ENCODE measurements at regions not wholly inside any gene's neighbourhood (a gene's known extent, or its start where the extent isn't known, plus 50 kb on each side); places are given as distances from the start of the nearest gene placed in this dataset.

GRCh38 chr9:99491408-99492158 lies 269.5 kb downstream of the SEC61B start:
- H3K18ac ChIP-seq (ENCODE audit: extremely low read depth, low read length) = no peak overlapping the region
- H3K14ac ChIP-seq (ENCODE audit: insufficient read length) = no peak overlapping the region
- H3K4me2 ChIP-seq (ENCODE audit: insufficient read depth in 1 of 2, low read depth in 2 of 2, low read length in 2 of 2) = no peak overlapping the region
- H2BK20ac ChIP-seq (ENCODE audit: low read length) = no peak overlapping the region
- no peaks in the 10 kb centered on the region for H3K23me2 ChIP-seq (ENCODE audit: low read depth, low read length)
- FAIRE-seq (no peak), DNase-seq (ENCODE audit: low read depth in 1 of 2, low spot score in 2 of 2) (no peak)
- H3K9ac ChIP-seq (replicated peaks in 1 of 4; ENCODE audit: extremely low read depth in 1 of 4, low read depth in 3 of 4, low read length in 3 of 4) = no peak overlapping the region
- ChIA-PET POLR2A (ENCODE audit: partially characterized antibody) (no interaction called here), CTCF (ENCODE audit: partially characterized antibody) (interaction anchor here (1.2 kb wide), 1 partner anchor 241 kb away, joined by 3 read pairs; no protein-coding TSS in a partner anchor)
- no peak overlapping the region for H2AFZ ChIP-seq (ENCODE audit: low read length)
- H4K91ac ChIP-seq (replicated peaks; ENCODE audit: insufficient read length, low read length) = no peak overlapping the region
- no peak overlapping the region for H2BK5ac ChIP-seq (ENCODE audit: low read depth, low read length)
- no peak overlapping the region for H2BK120ac ChIP-seq (replicated peaks; ENCODE audit: low read depth, low read length)
- no peak overlapping the region for H3K23ac ChIP-seq (ENCODE audit: insufficient read length)
- H3K9me3 ChIP-seq (ENCODE audit: insufficient read depth in 2 of 2, low read depth in 1 of 2, low read length in 1 of 2) = no peaks in the 10 kb centered on the region
- H2AK5ac ChIP-seq (ENCODE audit: low read depth, low read length) = no peak overlapping the region
- no peak overlapping the region for H4K8ac ChIP-seq (ENCODE audit: extremely low read depth, insufficient read depth, low read length)
- no peak overlapping the region for H3K4me3 ChIP-seq (ENCODE audit: extremely low read depth in 1 of 4, insufficient read depth in 2 of 4, low read depth in 3 of 4, low read length in 4 of 4)
- H3K56ac ChIP-seq (replicated peaks; ENCODE audit: insufficient read length, low read depth, low read length) = no peak overlapping the region
- WGBS, 2 experiments (ENCODE audit: extremely low coverage in 1 of 2, insufficient coverage in 1 of 2, insufficient read length in 1 of 2, insufficient replicate concordance in 2 of 2, low coverage in 1 of 2, low lambda C conversion rate in 2 of 2, missing lambda C conversion rate in 1 of 2) = 90% methylated on average over 10 of the region's 10 CpGs; no CpG with 5 or more reads in 1 of the 2 experiments
- no peaks in the 10 kb centered on the region for H3K36me3 ChIP-seq (ENCODE audit: control insufficient read depth in 2 of 4, insufficient read depth in 4 of 4, low read length in 3 of 4)
- no peaks in the 10 kb centered on the region for H3K79me2 ChIP-seq (ENCODE audit: control insufficient read depth in 1 of 2, insufficient read depth in 2 of 2, low read length in 2 of 2)
- no peaks in the 10 kb centered on the region for H3K79me1 ChIP-seq (ENCODE audit: low read depth, low read length)
- peaks cover 3 to 11% (median 5%) of the 10 kb centered on the region in 4 experiments; a peak in 5 of 7 replicates for H3K4me1 ChIP-seq (replicated peaks in 1 of 4; ENCODE audit: control insufficient read depth in 3 of 4, insufficient read depth in 4 of 4, low read length in 3 of 4)
- H3K27me3 ChIP-seq (replicated peaks in 1 of 4; ENCODE audit: control insufficient read depth in 3 of 4, extremely low read depth in 1 of 4, insufficient read depth in 3 of 4, low read length in 3 of 4) = no peaks in the 10 kb centered on the region; a peak in 1 of 7 replicates
- no peak overlapping the region for H2BK15ac ChIP-seq (ENCODE audit: low read length)
- no peak overlapping the region for H2BK12ac ChIP-seq (ENCODE audit: low read depth, low read length)
- no peak overlapping the region for H3K27ac ChIP-seq (ENCODE audit: low read depth, low read length)
- no peaks in the 10 kb centered on the region for H4K20me1 ChIP-seq (replicated peaks in 1 of 2; ENCODE audit: control insufficient read depth in 1 of 2, insufficient read depth in 2 of 2, low read length in 2 of 2)
- H3K4ac ChIP-seq (replicated peaks; ENCODE audit: insufficient read length, low read depth, low read length) = no peak overlapping the region
- H4K5ac ChIP-seq (ENCODE audit: insufficient read length, low read depth, low read length) = no peak overlapping the region
- TF ChIP-seq KDM5A (IDR thresholded peaks at IDR 0.05; ENCODE audit: low read length) = no peak
- no peak for TF ChIP-seq RFX5 (IDR thresholded peaks at IDR 0.05; ENCODE audit: borderline replicate concordance, low read depth, low read length)
- TF ChIP-seq POLR2A (IDR thresholded peaks at IDR 0.05; ENCODE audit: control extremely low read depth in 1 of 2, low read depth in 2 of 2, low read length in 2 of 2) = no peak
- TF ChIP-seq PHF8 (conservative IDR thresholded peaks at IDR 0.05; ENCODE audit: low read depth, low read length) = no peak
- TF ChIP-seq EP300 (IDR thresholded peaks at IDR 0.05; ENCODE audit: borderline replicate concordance in 1 of 2, low read depth in 2 of 2, low read length in 2 of 2) = no peak
- no peak for TF ChIP-seq BCL11A (IDR thresholded peaks at IDR 0.05; ENCODE audit: low read depth in 2 of 2, low read length in 2 of 2)
- no peak for TF ChIP-seq FOSL1 (IDR thresholded peaks at IDR 0.05; ENCODE audit: insufficient read depth, low read depth, low read length)
